GM06990 (cell line): ENCODE measurements at regions not wholly inside any gene's neighbourhood (a gene's known extent, or its start where the extent isn't known, plus 50 kb on each side); places are given as distances from the start of the nearest gene placed in this dataset.

Source experiments
- DNase-seq: peaks from one replicate; pipeline ENCODE4 v3.0.0-alpha.2; 2011; ENCODE audit not compliant: insufficient read length; ENCODE audit errors: extremely low read depth
- H3K27me3 ChIP-seq: replicated peaks from 2 replicates; pipeline ENCODE4 v1.6.0; 2011; ENCODE audit warnings: low read length; ENCODE audit not compliant: control insufficient read depth, insufficient read depth
- H3K36me3 ChIP-seq: 2 replicates; pipeline ENCODE4 v1.5.1; 2011; ENCODE audit warnings: low read length; ENCODE audit not compliant: control insufficient read depth, insufficient read depth
- H3K4me3 ChIP-seq: replicated peaks from 2 replicates; pipeline ENCODE4 v1.5.1; 2011; ENCODE audit warnings: low read depth, mild to moderate bottlenecking, control low read depth, low read length
- CTCF ChIP-seq: IDR thresholded peaks from 2 replicates; pipeline ENCODE4 v1.5.1; 2011; ENCODE audit warnings: low read length, control low read depth, mild to moderate bottlenecking, inconsistent platforms; ENCODE audit not compliant: insufficient read depth, poor library complexity, severe bottlenecking

- no peak overlapping the region for H3K4me3 ChIP-seq
- no peaks in the 10 kb centered on the region for H3K36me3 ChIP-seq
- no peak for TF ChIP-seq CTCF
- DNase-seq: no peak
- H3K27me3 ChIP-seq: no peaks in the 10 kb centered on the region
Observed at GRCh38 chr4:60250657-60251056, 949.5 kb upstream of the ADGRL3 start.

GRCh38 chr4:60259781-60260180 is 940.3 kb upstream of the ADGRL3 start:
- H3K27me3 ChIP-seq: no peaks in the 10 kb centered on the region
- TF ChIP-seq CTCF: no peak
- no peak overlapping the region for H3K4me3 ChIP-seq
- no peaks in the 10 kb centered on the region for H3K36me3 ChIP-seq
- no peak for DNase-seq

- DNase-seq: no peak
- no peak for TF ChIP-seq CTCF
- Histone ChIP-seq H3K36me3 (no peaks in the 10 kb centered on the region), H3K4me3 (no peak overlapping the region), H3K27me3 (no peaks in the 10 kb centered on the region)
Observed at GRCh38 chr4:60266505-60266904, 933.6 kb upstream of the ADGRL3 start.

- Histone ChIP-seq H3K36me3 (no peaks in the 10 kb centered on the region), H3K27me3 (no peaks in the 10 kb centered on the region), H3K4me3 (no peak overlapping the region)
- no peak for TF ChIP-seq CTCF
- DNase-seq: no peak
Observed at GRCh38 chr4:60296386-60296785, 903.7 kb upstream of the ADGRL3 start.

- DNase-seq: no peak
- H3K27me3 ChIP-seq: no peaks in the 10 kb centered on the region
- no peak overlapping the region for H3K4me3 ChIP-seq
- TF ChIP-seq CTCF: no peak
- no peaks in the 10 kb centered on the region for H3K36me3 ChIP-seq
Observed at GRCh38 chr4:60313611-60314178, 886.4 kb upstream of the ADGRL3 start.

- TF ChIP-seq CTCF: no peak
- no peak overlapping the region for H3K4me3 ChIP-seq
- DNase-seq: no peak
Observed at GRCh38 chr4:60314416-60314815, 885.7 kb upstream of the ADGRL3 start.

More at GRCh38 chr4:60314416-60314815, 885.7 kb upstream of the ADGRL3 start:
- no peaks in the 10 kb centered on the region for H3K27me3 ChIP-seq
- H3K36me3 ChIP-seq: no peaks in the 10 kb centered on the region
